GM12892 (cell line): ENCODE measurements at regions not wholly inside any gene's neighbourhood (a gene's known extent, or its start where the extent isn't known, plus 50 kb on each side); places are given as distances from the start of the nearest gene placed in this dataset.

ENCODE experiments used
- POLR2A ChIP-seq: IDR thresholded peaks from 2 replicates; pipeline ENCODE4 v1.6.1; 2011; ENCODE audit warnings: low read depth, low read length, control low read depth
- POLR2AphosphoS5 ChIP-seq: IDR thresholded peaks from 2 replicates; pipeline ENCODE4 v1.6.1; 2011; ENCODE audit warnings: low read depth, low read length, control low read depth

DNA sequence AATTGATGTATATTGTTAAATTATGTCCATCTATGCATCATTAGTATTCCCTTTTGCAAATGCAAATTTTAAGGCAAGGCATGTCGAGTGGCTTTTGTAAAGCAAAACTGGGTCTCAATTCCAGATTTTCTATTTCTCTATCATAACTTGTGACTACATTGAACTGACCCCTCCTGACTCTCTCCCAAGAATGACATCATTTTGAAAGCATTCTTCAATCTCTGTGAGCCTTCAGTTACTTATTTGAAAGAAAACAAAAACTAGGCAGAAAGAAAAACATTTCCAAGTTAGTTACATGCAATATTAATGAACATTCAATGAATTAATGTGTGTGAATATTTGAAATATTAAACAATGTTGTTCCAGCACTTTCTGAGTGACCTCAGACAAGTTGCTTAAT is 314.3 kb upstream of the CLNK start:
- TF ChIP-seq POLR2A (no peak), POLR2AphosphoS5 (no peak)
